Fibroblast of lung (primary cell): ENCODE measurements at regions not wholly inside any gene's neighbourhood (a gene's known extent, or its start where the extent isn't known, plus 50 kb on each side); places are given as distances from the start of the nearest gene placed in this dataset.

Experiments
- DNase-seq, 2 donors: peaks; one replicate each; pipeline versions ENCODE4 v3.0.0 to v3.0.0-alpha.2; 2010; ENCODE audit warnings: low read depth in 2 of 2
- H2AFZ ChIP-seq: 2 replicates; pipeline ENCODE4 v1.5.1; 2012; ENCODE audit warnings: low read length, control low read depth, inconsistent platforms
- H3K27ac ChIP-seq: 2 replicates; pipeline ENCODE4 v1.5.1; 2011; ENCODE audit warnings: low read length, control low read depth; ENCODE audit not compliant: insufficient read depth
- H3K27me3 ChIP-seq: 2 replicates; pipeline ENCODE4 v1.5.1; 2011; ENCODE audit warnings: mild to moderate bottlenecking, low read length; ENCODE audit not compliant: control insufficient read depth, insufficient read depth
- H3K36me3 ChIP-seq: 2 replicates; pipeline ENCODE4 v1.5.1; 2011; ENCODE audit warnings: low read length; ENCODE audit not compliant: control insufficient read depth, insufficient read depth
- H3K4me1 ChIP-seq: 2 replicates; pipeline ENCODE4 v1.5.1; 2011; ENCODE audit warnings: low read length; ENCODE audit not compliant: control insufficient read depth, insufficient read depth; ENCODE audit errors: extremely low read depth
- H3K4me2 ChIP-seq: 2 replicates; pipeline ENCODE4 v1.5.1; 2011; ENCODE audit warnings: low read length, control low read depth; ENCODE audit not compliant: insufficient read depth; ENCODE audit errors: extremely low read depth
- H3K4me3 ChIP-seq, 4 experiments: fragments of 200-600 bp in 1 of 4; sonication (generic) in 1 of 4; replicated peaks in 1 of 4; 2 replicates each; pipeline ENCODE4 v1.5.1; 2011 to 2016; ENCODE audit warnings: low read length in 4 of 4, low read depth in 3 of 4, mild to moderate bottlenecking in 3 of 4, control low read depth in 2 of 4, inconsistent platforms in 1 of 4, mixed read lengths in 1 of 4; ENCODE audit not compliant: insufficient read depth in 1 of 4; ENCODE audit errors: control extremely low read depth in 1 of 4
- H3K79me2 ChIP-seq: 2 replicates; pipeline ENCODE4 v1.5.1; 2012; ENCODE audit warnings: mild to moderate bottlenecking, low read length, inconsistent platforms; ENCODE audit not compliant: control insufficient read depth, insufficient read depth
- H3K9ac ChIP-seq: 2 replicates; pipeline ENCODE4 v1.5.1; 2011; ENCODE audit warnings: mild to moderate bottlenecking, low read length, control low read depth; ENCODE audit not compliant: insufficient read depth
- H3K9me3 ChIP-seq: 2 replicates; pipeline ENCODE4 v1.5.1; 2012; ENCODE audit warnings: low read depth, low read length; ENCODE audit not compliant: control insufficient read depth, insufficient read depth
- H4K20me1 ChIP-seq: 2 replicates; pipeline ENCODE4 v1.5.1; 2011; ENCODE audit warnings: low read length; ENCODE audit not compliant: control insufficient read depth, insufficient read depth; ENCODE audit errors: extremely low read depth
- CTCF ChIP-seq, 2 donors: IDR thresholded peaks in 1 of 2; conservative IDR thresholded peaks in 1 of 2; 1 replicate in 1 of 2; 2 replicates in 1 of 2; pipeline ENCODE4 v1.5.1; 2011 to 2012; ENCODE audit warnings: low read length in 2 of 2, control low read depth in 1 of 2, inconsistent platforms in 1 of 2, low read depth in 1 of 2, mild to moderate bottlenecking in 1 of 2
- EZH2 ChIP-seq: IDR thresholded peaks from 2 replicates; pipeline ENCODE4 v1.5.1; 2012; ENCODE audit warnings: low read length, control low read depth, mild to moderate bottlenecking; ENCODE audit errors: missing control alignments

GRCh38 chr16:75948441-75948840 lies 222.2 kb upstream of the CPHXL start:
- Histone ChIP-seq H3K27ac (no peak overlapping the region), H3K4me3 (no peak overlapping the region), H2AFZ (no peak overlapping the region), H4K20me1 (no peaks in the 10 kb centered on the region), H3K4me1 (no peaks in the 10 kb centered on the region), H3K36me3 (no peaks in the 10 kb centered on the region), H3K27me3 (no peaks in the 10 kb centered on the region), H3K9me3 (no peaks in the 10 kb centered on the region), H3K79me2 (no peaks in the 10 kb centered on the region), H3K4me2 (no peak overlapping the region), H3K9ac (no peak overlapping the region)
- DNase-seq = no peak
- TF ChIP-seq CTCF (conservative IDR thresholded peaks at IDR 0.05 in 1 of 2, IDR thresholded peaks at IDR 0.05 in 1 of 2; ENCODE audit: low read depth in 1 of 2, low read length in 2 of 2) (no peak), EZH2 (no peak)

- H3K27me3 ChIP-seq = no peaks in the 10 kb centered on the region
- H3K27ac ChIP-seq = no peak overlapping the region
- no peak overlapping the region for H3K9ac ChIP-seq
- H3K4me1 ChIP-seq = no peaks in the 10 kb centered on the region
- TF ChIP-seq EZH2 (no peak), CTCF (conservative IDR thresholded peaks at IDR 0.05 in 1 of 2, IDR thresholded peaks at IDR 0.05 in 1 of 2; ENCODE audit: low read depth in 1 of 2, low read length in 2 of 2) (no peak)
- H2AFZ ChIP-seq = no peak overlapping the region
- no peaks in the 10 kb centered on the region for H3K79me2 ChIP-seq
- H3K9me3 ChIP-seq = no peaks in the 10 kb centered on the region
- no peaks in the 10 kb centered on the region for H4K20me1 ChIP-seq
- H3K4me3 ChIP-seq = no peak overlapping the region
- DNase-seq = no peak
- H3K36me3 ChIP-seq = no peaks in the 10 kb centered on the region
- no peak overlapping the region for H3K4me2 ChIP-seq
These were observed 222.6 kb upstream of the CPHXL start for GRCh38 chr16:75948886-75949285.

GRCh38 chr16:75952124-75952523 lies 225.8 kb upstream of the CPHXL start:
- Histone ChIP-seq H3K4me3 (no peak overlapping the region), H3K27ac (no peak overlapping the region), H4K20me1 (no peaks in the 10 kb centered on the region), H3K9me3 (no peaks in the 10 kb centered on the region), H3K4me1 (no peaks in the 10 kb centered on the region), H3K79me2 (no peaks in the 10 kb centered on the region), H3K9ac (no peak overlapping the region), H3K27me3 (no peaks in the 10 kb centered on the region), H3K36me3 (no peaks in the 10 kb centered on the region), H3K4me2 (no peak overlapping the region), H2AFZ (no peak overlapping the region)
- TF ChIP-seq EZH2 (no peak), CTCF (conservative IDR thresholded peaks at IDR 0.05 in 1 of 2, IDR thresholded peaks at IDR 0.05 in 1 of 2; ENCODE audit: low read depth in 1 of 2, low read length in 2 of 2) (no peak)
- no peak for DNase-seq
